Colonic mucosa (tissue), 4 donors: ENCODE measurements at regions not wholly inside any gene's neighbourhood (a gene's known extent, or its start where the extent isn't known, plus 50 kb on each side); places are given as distances from the start of the nearest gene placed in this dataset.

ENCODE experiments used
- DNase-seq: peaks from one replicate; pipeline ENCODE4 v3.0.0-alpha.2; 2020
- H3K27ac ChIP-seq: fragments of 200-600 bp; one replicate; pipeline ENCODE4 v1.8.0; 2021
- H3K27me3 ChIP-seq: fragments of 200-600 bp; one replicate; pipeline ENCODE4 v1.8.0; 2021
- H3K36me3 ChIP-seq: fragments of 200-600 bp; one replicate; pipeline ENCODE4 v1.8.0; 2021
- H3K4me1 ChIP-seq: fragments of 200-600 bp; one replicate; pipeline ENCODE4 v1.8.0; 2021; ENCODE audit warnings: mild to moderate bottlenecking
- H3K4me3 ChIP-seq: fragments of 200-600 bp; one replicate; pipeline ENCODE4 v1.8.0; 2021
- H3K9ac ChIP-seq, 2 donors: one replicate each; pipeline ENCODE4 v1.7.0; 2013; ENCODE audit warnings: control low read depth in 2 of 2, low read depth in 2 of 2, low read length in 2 of 2
- H3K9me3 ChIP-seq: fragments of 200-600 bp; one replicate; pipeline ENCODE4 v1.8.0; 2021
- CTCF ChIP-seq: fragments of 200-600 bp; IDR thresholded peaks from one replicate; pipeline ENCODE4 v1.8.0; 2022; ENCODE audit warnings: antibody characterized with exemption, mild to moderate bottlenecking
- intact Hi-C: fragments of 100-400 bp; cut with DNase I; formaldehyde crosslinking; loops from one replicate; pipeline ENCODE4 v1.14.1; 2022
- donor health status: healthy.
- donor health status: DM: no; HTN: no; CAD: no.
- donor health status: DM: no; HTN: no; CAD: no.

GRCh38 chr6:155994086-155994485 is 538.4 kb upstream of the NOX3 start:
- intact Hi-C loops, result no loop called here
- no peak for DNase-seq

GRCh38 chr6:155993240-155993639 is 537.6 kb upstream of the NOX3 start:
- no peaks in the 10 kb centered on the region for H3K4me1 ChIP-seq
- no peak overlapping the region for H3K27ac ChIP-seq
- H3K9ac ChIP-seq, result no peak overlapping the region
- intact Hi-C loops, result no loop called here
- no peak for TF ChIP-seq CTCF
- DNase-seq, result no peak
- H3K36me3 ChIP-seq, result no peaks in the 10 kb centered on the region
- no peak overlapping the region for H3K4me3 ChIP-seq
- H3K27me3 ChIP-seq, result no peaks in the 10 kb centered on the region
- H3K9me3 ChIP-seq, result no peaks in the 10 kb centered on the region

More at GRCh38 chr6:155994086-155994485, 538.4 kb upstream of the NOX3 start:
- no peaks in the 10 kb centered on the region for H3K4me1 ChIP-seq
- H3K9me3 ChIP-seq, result no peaks in the 10 kb centered on the region
- H3K27ac ChIP-seq, result no peak overlapping the region
- no peak for TF ChIP-seq CTCF
- no peaks in the 10 kb centered on the region for H3K27me3 ChIP-seq
- no peak overlapping the region for H3K4me3 ChIP-seq
- H3K36me3 ChIP-seq, result no peaks in the 10 kb centered on the region
- H3K9ac ChIP-seq, result no peak overlapping the region

- DNase-seq, result no peak
- intact Hi-C loops, result no loop called here
- no peaks in the 10 kb centered on the region for H3K9me3 ChIP-seq
Observed at GRCh38 chr6:155985660-155986138, 530.1 kb upstream of the NOX3 start.

GRCh38 chr6:155980768-155981079 is 525.1 kb upstream of the NOX3 start:
- no peak overlapping the region for H3K27ac ChIP-seq
- H3K4me1 ChIP-seq, result no peaks in the 10 kb centered on the region
- no peak for DNase-seq
- no peaks in the 10 kb centered on the region for H3K9me3 ChIP-seq
- no peak overlapping the region for H3K9ac ChIP-seq
- H3K27me3 ChIP-seq, result no peaks in the 10 kb centered on the region
- no peaks in the 10 kb centered on the region for H3K36me3 ChIP-seq
- intact Hi-C loops, result no loop called here
- H3K4me3 ChIP-seq, result no peak overlapping the region
- TF ChIP-seq CTCF, result no peak

More at GRCh38 chr6:155985660-155986138, 530.1 kb upstream of the NOX3 start:
- Histone ChIP-seq H3K36me3 (no peaks in the 10 kb centered on the region), H3K9ac (no peak overlapping the region), H3K4me3 (no peak overlapping the region), H3K4me1 (no peaks in the 10 kb centered on the region), H3K27me3 (no peaks in the 10 kb centered on the region), H3K27ac (no peak overlapping the region)
- no peak for TF ChIP-seq CTCF

- no peak overlapping the region for H3K27ac ChIP-seq
- H3K4me3 ChIP-seq, result no peak overlapping the region
- DNase-seq, result no peak
- no peaks in the 10 kb centered on the region for H3K9me3 ChIP-seq
- H3K9ac ChIP-seq, result no peak overlapping the region
- H3K4me1 ChIP-seq, result no peaks in the 10 kb centered on the region
- TF ChIP-seq CTCF, result no peak
- H3K27me3 ChIP-seq, result no peaks in the 10 kb centered on the region
- intact Hi-C loops, result no loop called here
- H3K36me3 ChIP-seq, result no peaks in the 10 kb centered on the region
Observed at GRCh38 chr6:155980014-155980767, 524.6 kb upstream of the NOX3 start.
